ENCODE measurements at regions not wholly inside any gene's neighbourhood (a gene's known extent, or its start where the extent isn't known, plus 50 kb on each side); places are given as distances from the start of the nearest gene placed in this dataset.

- TF ChIP-seq POLR2AphosphoS5 (IDR thresholded peaks at IDR 0.05; ENCODE audit: low read depth, low read length) (no peak), TAF1 (IDR thresholded peaks at IDR 0.05; ENCODE audit: low read depth, low read length) (no peak), KDM1A (IDR thresholded peaks at IDR 0.05; ENCODE audit: borderline replicate concordance, low read length) (no peak), CTCF (IDR thresholded peaks at IDR 0.05; ENCODE audit: control extremely low read depth in 1 of 3, insufficient read depth in 1 of 3, low read depth in 1 of 3, low read length in 3 of 3) (no peak), RBBP5 (IDR thresholded peaks at IDR 0.05; ENCODE audit: borderline replicate concordance, low read depth, low read length) (no peak)
These were observed 129.6 kb upstream of the NOL4 start for GRCh38 chr18:34354351-34354750.
